Stimulated activated naive CD8-positive, alpha-beta T cell treated with anti-CD3 and anti-CD28 coated beads, Interleukin-15, Interleukin-2, amounts not matched to agents 100 ng/mL and 50 ng/mL, for 24 hours (primary cell): ENCODE measurements at regions not wholly inside any gene's neighbourhood (a gene's known extent, or its start where the extent isn't known, plus 50 kb on each side); places are given as distances from the start of the nearest gene placed in this dataset.

ENCODE experiments used
- H3K27ac Mint-ChIP-seq: one replicate; pipeline ENCODE4 v1.8.0; 2021; ENCODE audit warnings: mild to moderate bottlenecking, mixed read lengths
- H3K27me3 Mint-ChIP-seq: one replicate; pipeline ENCODE4 v1.8.0; 2021; ENCODE audit warnings: mixed read lengths
- H3K36me3 Mint-ChIP-seq: one replicate; pipeline ENCODE4 v1.8.0; 2021; ENCODE audit warnings: low read depth, mixed read lengths
- H3K4me1 Mint-ChIP-seq: one replicate; pipeline ENCODE4 v1.8.0; 2021; ENCODE audit warnings: low read depth, mixed read lengths
- H3K4me3 Mint-ChIP-seq: one replicate; pipeline ENCODE4 v1.8.0; 2021; ENCODE audit warnings: mild to moderate bottlenecking, mixed read lengths
- H3K9me3 Mint-ChIP-seq: one replicate; pipeline ENCODE4 v1.8.0; 2021; ENCODE audit warnings: mixed read lengths

DNA sequence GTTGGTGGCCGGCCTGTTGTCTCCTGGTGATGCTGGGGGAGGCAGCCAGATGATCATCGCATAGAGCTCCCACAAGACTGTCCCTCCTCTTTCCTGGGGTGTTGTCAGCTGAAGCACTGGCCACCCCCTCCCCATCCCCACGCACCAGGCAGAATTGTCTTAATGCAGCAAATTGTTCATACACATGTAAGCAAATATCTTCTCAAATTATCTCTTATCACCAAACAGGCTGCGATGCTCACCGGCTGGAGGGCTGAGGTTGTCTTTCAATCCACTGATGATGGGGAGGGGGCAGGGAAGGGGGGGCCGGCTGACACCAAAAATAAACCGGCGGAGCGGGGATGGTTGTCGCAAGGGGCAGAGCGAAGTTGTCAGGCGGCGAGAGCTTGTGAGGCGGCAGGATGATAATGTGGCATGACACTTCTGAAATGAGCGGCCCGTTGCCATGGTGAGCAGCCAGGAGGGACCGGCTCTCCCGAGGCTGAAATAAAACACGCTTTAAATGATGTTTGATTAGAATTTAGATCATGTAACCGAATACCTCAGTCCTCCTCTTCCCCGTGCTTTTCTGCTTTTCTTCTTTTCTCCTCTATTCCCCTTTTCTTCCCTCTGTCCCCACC is 59.8 kb downstream of the MRM1 start:
- no peaks in the 10 kb centered on the region for H3K9me3 Mint-ChIP-seq
- no peak overlapping the region for H3K27ac Mint-ChIP-seq
- no peak overlapping the region for H3K4me3 Mint-ChIP-seq
- H3K27me3 Mint-ChIP-seq = peaks cover 21% of the 10 kb centered on the region
- no peaks in the 10 kb centered on the region for H3K36me3 Mint-ChIP-seq
- peaks cover 6% of the 10 kb centered on the region for H3K4me1 Mint-ChIP-seq

DNA sequence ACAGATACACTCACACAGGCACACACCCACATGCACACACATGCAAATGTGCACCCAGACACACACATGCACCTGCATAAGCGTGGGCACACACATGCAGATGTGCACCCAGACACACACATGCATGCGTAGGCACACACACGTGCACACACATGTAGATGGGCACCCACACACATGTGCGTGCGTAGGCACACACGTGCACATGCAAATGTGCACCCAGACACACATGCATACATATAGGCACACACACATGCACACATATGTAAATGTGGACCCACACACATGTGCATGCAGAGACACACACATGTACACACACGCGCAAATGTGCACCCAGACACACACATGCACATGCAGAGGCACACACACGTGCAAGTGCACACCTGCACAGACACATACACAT is 60.3 kb downstream of the MRM1 start:
- Mint-ChIP-seq H3K36me3 (no peaks in the 10 kb centered on the region), H3K4me3 (no peak overlapping the region), H3K27ac (no peak overlapping the region), H3K9me3 (no peaks in the 10 kb centered on the region), H3K27me3 (peaks cover 16% of the 10 kb centered on the region), H3K4me1 (peaks cover 6% of the 10 kb centered on the region)

DNA sequence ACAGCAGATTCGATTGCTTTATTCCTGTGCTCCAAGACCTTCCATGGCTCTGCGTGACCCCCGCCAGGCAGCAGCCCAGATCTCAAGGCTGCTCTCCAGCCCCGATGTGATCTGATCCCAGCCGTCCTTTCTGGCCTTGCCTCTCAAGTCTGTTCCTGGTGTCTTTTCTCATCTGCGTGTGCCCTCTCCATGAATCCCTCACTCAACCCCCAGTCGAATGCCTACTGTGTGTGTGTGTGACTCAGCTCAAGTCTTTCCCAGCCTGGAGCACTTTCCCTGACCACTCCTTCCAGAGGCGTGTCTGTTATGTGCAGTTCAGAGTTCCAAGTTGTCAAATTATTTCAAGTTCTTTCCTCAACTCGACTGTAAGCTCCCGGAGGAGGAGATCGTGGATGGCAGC is 64.0 kb downstream of the MRM1 start:
- H3K27ac Mint-ChIP-seq = no peak overlapping the region
- H3K27me3 Mint-ChIP-seq = no peaks in the 10 kb centered on the region
- no peaks in the 10 kb centered on the region for H3K9me3 Mint-ChIP-seq
- no peak overlapping the region for H3K4me3 Mint-ChIP-seq
- no peaks in the 10 kb centered on the region for H3K4me1 Mint-ChIP-seq
- no peaks in the 10 kb centered on the region for H3K36me3 Mint-ChIP-seq

DNA sequence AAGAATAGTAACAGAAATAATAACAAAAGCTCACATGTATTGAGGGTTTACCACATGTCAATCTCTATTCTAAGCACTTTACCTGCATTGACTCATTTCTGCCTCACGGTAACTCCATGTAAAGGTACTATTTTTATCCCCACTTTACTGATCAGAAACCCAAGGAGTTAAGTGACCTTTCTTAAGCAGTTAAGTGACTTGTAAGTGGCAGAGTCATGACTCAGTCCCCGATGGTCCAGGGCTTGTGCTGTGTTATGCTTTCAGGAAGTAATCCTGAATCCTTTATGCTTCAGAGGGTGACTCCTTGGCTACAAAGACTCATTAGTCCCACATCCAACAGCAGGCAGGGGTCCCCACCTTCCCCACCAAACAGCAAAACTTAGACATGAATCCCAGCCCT is 66.5 kb downstream of the MRM1 start:
- Mint-ChIP-seq H3K4me3 (no peak overlapping the region), H3K27ac (no peak overlapping the region), H3K36me3 (no peaks in the 10 kb centered on the region), H3K27me3 (no peaks in the 10 kb centered on the region), H3K9me3 (no peaks in the 10 kb centered on the region), H3K4me1 (no peaks in the 10 kb centered on the region)

DNA sequence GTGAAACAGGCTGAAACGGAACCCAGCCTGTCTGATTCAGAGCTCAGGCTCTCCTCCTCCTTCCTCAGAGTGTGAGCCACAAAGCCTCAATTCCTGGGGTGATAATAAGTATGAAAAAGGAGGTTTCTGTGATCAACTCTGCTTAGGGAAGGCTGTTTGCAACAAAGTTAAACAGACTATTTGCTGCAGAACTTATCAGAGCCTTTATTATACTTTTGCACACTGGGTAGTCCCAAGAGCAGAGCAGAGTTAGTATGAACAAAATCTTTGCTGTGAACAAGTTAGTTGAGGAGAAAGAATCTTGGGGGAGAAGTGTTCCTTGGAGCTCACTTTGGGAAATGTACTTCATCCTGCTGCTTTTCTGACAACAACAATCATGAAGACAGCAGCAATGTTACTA is 67.4 kb downstream of the MRM1 start:
- Mint-ChIP-seq H3K27me3 (no peaks in the 10 kb centered on the region), H3K9me3 (no peaks in the 10 kb centered on the region), H3K4me1 (peaks cover 6% of the 10 kb centered on the region), H3K27ac (no peak overlapping the region), H3K36me3 (no peaks in the 10 kb centered on the region), H3K4me3 (no peak overlapping the region)

DNA sequence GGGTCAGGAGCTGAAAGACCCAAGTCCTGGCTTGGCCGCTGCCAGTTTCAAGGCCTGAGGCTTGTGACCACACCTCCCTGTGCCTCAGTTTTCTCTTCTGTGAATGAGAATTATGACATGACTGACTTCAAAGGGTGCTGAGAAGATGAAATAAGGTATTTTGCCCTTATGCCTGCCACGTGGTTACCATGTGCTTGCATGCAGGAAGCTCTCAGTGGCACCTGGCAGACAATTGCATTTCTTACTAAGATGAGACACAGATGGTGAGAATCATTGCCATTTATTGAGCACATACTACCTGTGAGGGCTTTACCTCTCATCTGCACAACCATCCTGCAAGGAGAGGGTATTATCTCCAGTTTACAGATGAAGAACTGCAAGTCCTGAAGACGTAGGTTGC is 69.8 kb downstream of the MRM1 start:
- Mint-ChIP-seq H3K9me3 (no peaks in the 10 kb centered on the region), H3K27me3 (no peaks in the 10 kb centered on the region), H3K4me1 (peaks cover 27% of the 10 kb centered on the region), H3K4me3 (no peak overlapping the region), H3K27ac (no peak overlapping the region), H3K36me3 (no peaks in the 10 kb centered on the region)

DNA sequence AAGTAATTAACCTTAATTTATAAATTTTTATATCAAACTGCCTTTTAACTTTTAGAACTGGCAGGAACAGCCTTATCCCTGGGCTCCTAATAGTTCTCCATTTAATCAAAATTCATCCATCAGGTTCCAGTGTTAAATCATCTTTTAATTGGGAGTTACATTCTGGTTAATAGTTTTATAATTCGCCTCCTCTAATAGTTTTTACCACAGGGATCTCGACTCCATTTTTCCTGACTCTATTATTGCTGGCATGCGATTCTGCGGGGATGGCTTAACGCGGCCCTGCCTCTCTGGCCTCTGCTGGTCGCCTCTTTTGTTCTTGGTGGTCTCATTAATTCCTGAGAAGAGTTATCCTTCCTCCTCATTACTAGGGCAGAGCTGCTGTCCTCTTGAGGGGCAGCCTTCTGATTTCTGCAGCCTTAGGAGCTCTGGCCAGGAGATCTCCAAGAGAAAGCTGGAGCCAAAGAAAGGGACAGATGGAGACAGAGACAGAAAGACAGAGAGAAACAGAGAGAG is 71.1 kb downstream of the MRM1 start:
- no peaks in the 10 kb centered on the region for H3K9me3 Mint-ChIP-seq
- H3K4me3 Mint-ChIP-seq = no peak overlapping the region
- H3K27me3 Mint-ChIP-seq = no peaks in the 10 kb centered on the region
- no peaks in the 10 kb centered on the region for H3K36me3 Mint-ChIP-seq
- H3K4me1 Mint-ChIP-seq = peaks cover 27% of the 10 kb centered on the region
- H3K27ac Mint-ChIP-seq = no peak overlapping the region

DNA sequence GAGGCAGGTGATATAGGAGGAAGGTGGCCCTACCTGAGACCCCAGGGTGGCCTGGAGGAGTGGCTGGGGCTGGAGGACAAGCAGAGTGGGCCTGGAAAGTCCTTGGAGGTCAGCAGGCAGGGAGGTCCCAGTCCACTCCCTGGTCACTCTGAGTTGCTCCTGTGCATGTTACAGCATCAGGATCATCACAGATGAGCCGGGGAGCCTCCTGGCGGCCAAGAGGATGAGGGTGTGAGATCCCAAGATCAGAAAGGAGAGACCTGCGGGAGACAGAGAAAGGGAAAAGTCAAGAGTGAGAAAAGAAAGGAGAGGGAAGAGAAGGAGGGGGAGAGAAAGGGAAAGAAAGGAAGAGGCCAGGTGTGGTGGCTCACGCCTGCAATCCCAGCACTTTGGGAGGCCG is 71.7 kb downstream of the MRM1 start:
- H3K4me1 Mint-ChIP-seq = peaks cover 27% of the 10 kb centered on the region
- H3K9me3 Mint-ChIP-seq = no peaks in the 10 kb centered on the region
- no peak overlapping the region for H3K4me3 Mint-ChIP-seq
- H3K27ac Mint-ChIP-seq = no peak overlapping the region
- H3K27me3 Mint-ChIP-seq = no peaks in the 10 kb centered on the region
- no peaks in the 10 kb centered on the region for H3K36me3 Mint-ChIP-seq

DNA sequence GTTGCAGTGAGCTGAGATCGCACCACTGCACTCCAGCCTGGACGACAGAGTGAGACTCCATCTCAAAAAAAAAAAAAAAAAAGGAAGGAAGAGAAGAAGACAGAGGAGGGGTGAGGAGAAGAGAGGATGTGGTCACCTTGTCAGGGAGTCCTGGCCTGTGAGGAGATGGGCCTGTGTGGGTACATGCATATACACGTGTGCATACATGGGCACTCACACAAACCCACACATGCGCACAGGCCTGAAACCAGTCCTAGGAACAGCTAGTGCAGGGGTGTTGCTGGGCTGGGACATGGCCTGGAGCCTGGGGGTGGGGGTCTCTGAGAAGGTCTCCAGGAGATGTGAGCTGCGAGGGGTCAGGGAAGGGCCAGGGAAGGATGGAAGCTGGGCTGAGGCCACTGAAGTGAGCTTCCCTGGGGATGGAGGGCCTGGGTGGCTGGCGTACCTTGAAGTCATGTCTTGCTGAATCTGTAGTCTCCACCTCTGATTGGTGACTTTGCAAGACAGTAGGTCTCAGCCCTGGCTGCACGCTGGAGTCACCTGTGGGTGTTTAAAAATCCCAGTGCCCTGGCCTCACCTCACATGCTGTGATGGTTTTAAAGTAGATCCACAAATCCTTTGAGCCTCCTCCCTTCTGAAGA is 72.4 kb downstream of the MRM1 start:
- Mint-ChIP-seq H3K4me3 (no peak overlapping the region), H3K27me3 (no peaks in the 10 kb centered on the region), H3K4me1 (peaks cover 27% of the 10 kb centered on the region), H3K9me3 (no peaks in the 10 kb centered on the region), H3K27ac (peak overlapping the region; percentile 75), H3K36me3 (no peaks in the 10 kb centered on the region)

DNA sequence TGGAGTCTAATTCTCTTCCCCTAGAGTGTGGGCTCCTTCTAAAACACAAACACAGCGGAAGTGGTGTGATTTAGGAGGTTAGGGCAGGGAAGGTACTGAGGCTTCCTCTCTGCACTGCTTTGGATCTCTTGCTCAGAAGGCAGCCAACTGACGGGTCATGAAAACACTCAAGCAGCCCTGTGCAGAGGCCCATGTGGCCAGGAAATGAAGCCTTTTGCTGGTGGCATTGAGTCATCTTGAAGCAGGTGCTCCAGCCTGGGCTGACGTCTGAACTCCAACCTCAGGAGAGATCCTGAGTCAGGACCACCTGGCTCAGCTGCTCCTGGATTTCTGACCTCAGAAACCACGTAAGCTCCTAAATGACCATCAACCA is 72.9 kb downstream of the MRM1 start:
- Mint-ChIP-seq H3K4me1 (peaks cover 27% of the 10 kb centered on the region), H3K36me3 (no peaks in the 10 kb centered on the region), H3K9me3 (no peaks in the 10 kb centered on the region), H3K27me3 (no peaks in the 10 kb centered on the region), H3K4me3 (no peak overlapping the region), H3K27ac (peak overlapping the region; percentile 75)

DNA sequence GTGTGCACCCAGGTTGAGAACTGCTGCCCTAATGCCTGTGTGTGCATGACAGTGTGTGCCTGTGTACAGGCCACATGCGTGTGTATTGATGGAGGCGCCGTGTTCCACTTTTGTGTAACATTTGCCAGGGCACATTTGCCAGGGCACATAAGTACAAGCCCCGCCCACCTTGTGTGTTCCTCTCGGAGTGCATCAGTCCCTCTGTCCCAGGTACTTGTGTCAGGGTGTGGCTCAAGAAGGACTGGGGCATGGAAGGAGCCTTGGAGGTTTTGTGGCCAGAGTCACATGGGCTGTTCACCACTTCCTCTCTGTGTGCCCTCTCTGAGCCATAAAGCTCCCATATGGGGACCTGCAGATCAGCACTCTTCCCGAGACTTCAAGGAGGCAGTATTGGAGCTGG is 73.9 kb downstream of the MRM1 start:
- Mint-ChIP-seq H3K9me3 (no peaks in the 10 kb centered on the region), H3K4me1 (peaks cover 27% of the 10 kb centered on the region), H3K27ac (no peak overlapping the region), H3K36me3 (no peaks in the 10 kb centered on the region), H3K27me3 (no peaks in the 10 kb centered on the region), H3K4me3 (no peak overlapping the region)

DNA sequence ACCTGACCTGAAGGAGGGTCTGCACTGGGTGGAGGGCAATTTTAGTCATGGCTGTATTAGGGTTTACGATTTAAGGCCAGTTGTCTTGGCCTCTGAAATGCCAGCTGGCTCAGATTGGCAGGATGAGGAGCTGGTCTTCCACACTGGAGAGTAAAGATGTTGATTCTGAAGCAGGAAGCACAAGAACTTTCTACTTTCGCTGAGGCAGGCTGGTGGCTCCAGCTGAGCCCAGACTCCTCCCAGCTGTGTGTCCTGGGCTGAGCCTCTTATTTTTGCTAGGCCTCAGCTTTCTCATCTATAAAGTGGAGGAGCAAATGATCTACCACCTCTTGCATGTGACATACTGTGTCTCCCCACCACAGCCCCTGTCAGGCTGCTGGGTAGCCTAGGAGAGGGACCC is 74.4 kb downstream of the MRM1 start:
- H3K36me3 Mint-ChIP-seq = no peaks in the 10 kb centered on the region
- H3K4me1 Mint-ChIP-seq = peaks cover 27% of the 10 kb centered on the region
- no peak overlapping the region for H3K4me3 Mint-ChIP-seq
- H3K27me3 Mint-ChIP-seq = no peaks in the 10 kb centered on the region
- H3K27ac Mint-ChIP-seq = no peak overlapping the region
- no peaks in the 10 kb centered on the region for H3K9me3 Mint-ChIP-seq

DNA sequence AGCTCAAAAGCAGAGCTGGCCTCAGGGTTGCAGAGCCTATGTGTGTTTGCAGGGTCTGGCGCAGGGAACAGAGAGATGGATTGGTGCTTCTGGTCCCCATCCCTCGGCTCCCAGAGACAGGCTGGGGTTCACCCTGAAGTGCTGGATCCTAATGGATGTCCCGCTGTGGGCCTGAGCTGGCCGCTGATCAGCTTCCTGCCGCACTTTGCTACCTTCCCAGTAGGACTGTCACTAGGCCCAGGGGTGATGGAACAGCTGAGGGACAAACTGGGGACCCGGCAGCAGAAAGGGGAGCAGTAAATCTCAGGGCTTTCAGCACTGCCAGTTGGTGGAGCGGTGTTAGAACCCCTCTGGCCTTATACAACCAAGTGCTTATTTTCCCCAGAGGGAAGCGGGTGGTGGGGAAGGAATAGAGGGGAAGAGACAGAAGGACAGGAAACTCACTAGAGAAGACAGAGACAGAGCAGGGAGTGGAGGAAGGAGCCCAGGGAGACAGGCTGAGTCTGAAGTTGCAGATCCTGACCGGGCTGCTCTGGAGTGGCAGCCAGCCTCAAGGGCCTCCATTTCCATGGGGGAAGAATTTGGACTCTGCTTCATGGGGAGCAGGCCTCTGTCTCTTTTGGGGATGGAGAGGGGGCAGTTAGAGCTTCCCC is 78.6 kb downstream of the MRM1 start:
- Mint-ChIP-seq H3K4me1 (peaks cover 9% of the 10 kb centered on the region), H3K27me3 (no peaks in the 10 kb centered on the region), H3K36me3 (no peaks in the 10 kb centered on the region), H3K9me3 (no peaks in the 10 kb centered on the region), H3K4me3 (no peak overlapping the region), H3K27ac (no peak overlapping the region)

DNA sequence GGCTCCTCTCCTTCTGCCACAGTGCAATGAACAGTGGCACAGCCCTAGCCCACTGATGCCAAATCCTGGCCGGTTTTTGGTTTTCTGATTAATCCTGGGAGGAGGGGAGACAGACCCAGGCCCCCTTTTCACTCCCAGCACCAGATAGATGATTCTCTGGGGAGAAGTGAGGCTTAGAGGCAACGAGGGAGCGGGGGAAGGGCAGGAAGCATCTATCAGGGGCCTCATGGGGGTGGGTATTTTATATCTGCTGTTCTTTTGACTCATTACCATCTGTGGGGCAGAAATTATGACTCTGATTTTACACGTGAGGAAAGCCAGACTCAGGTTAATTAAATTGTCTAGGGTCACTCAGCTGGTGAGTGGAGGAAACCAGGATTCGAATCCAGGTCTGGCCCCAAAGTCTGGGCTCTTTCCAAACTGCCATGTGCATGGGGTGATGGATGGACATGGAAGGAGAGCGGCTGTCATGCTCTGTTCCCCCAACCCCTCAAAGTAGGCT is 79.4 kb downstream of the MRM1 start:
- H3K4me3 Mint-ChIP-seq = no peak overlapping the region
- no peaks in the 10 kb centered on the region for H3K27me3 Mint-ChIP-seq
- H3K4me1 Mint-ChIP-seq = peaks cover 1% of the 10 kb centered on the region
- no peak overlapping the region for H3K27ac Mint-ChIP-seq
- H3K36me3 Mint-ChIP-seq = no peaks in the 10 kb centered on the region
- H3K9me3 Mint-ChIP-seq = no peaks in the 10 kb centered on the region

DNA sequence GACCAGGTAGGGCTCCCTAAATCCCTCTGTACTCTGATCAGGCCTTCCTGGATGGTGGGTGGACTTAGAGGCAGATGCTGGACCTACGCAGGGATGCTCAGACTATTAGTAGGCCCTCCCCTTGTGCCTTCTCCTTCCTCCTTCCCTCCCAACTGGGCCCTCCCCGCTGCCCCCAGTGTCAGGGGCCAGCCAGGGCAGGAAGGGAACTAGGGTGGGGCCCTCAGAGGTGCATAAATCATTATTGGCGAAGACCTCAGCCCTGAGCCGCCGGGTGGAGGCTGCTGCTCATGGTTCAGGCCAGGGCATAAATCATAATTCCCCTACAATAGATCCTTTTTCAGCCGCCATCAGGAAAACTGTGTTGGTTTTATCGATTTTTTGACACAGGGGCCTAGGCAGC is 81.4 kb downstream of the MRM1 start:
- no peaks in the 10 kb centered on the region for H3K27me3 Mint-ChIP-seq
- no peaks in the 10 kb centered on the region for H3K9me3 Mint-ChIP-seq
- H3K27ac Mint-ChIP-seq = no peak overlapping the region
- H3K4me3 Mint-ChIP-seq = no peak overlapping the region
- no peaks in the 10 kb centered on the region for H3K36me3 Mint-ChIP-seq
- no peaks in the 10 kb centered on the region for H3K4me1 Mint-ChIP-seq
